ENCODE measurements at regions not wholly inside any gene's neighbourhood (a gene's known extent, or its start where the extent isn't known, plus 50 kb on each side); places are given as distances from the start of the nearest gene placed in this dataset.

- H3K27me3 ChIP-seq (ENCODE audit: control insufficient read depth in 4 of 4, insufficient read depth in 4 of 4, low read length in 3 of 4): no peaks in the 10 kb centered on the region
- no peak overlapping the region for H3K27ac ChIP-seq (ENCODE audit: low read depth in 1 of 2, low read length in 2 of 2)
- 85% methylated on average over 3 of the region's 3 CpGs for WGBS
- H3K4me1 ChIP-seq (ENCODE audit: control insufficient read depth in 4 of 4, insufficient read depth in 4 of 4, low read length in 3 of 4): no peaks in the 10 kb centered on the region
- no peaks in the 10 kb centered on the region for H3K9me3 ChIP-seq (ENCODE audit: control insufficient read depth in 4 of 4, low read length in 3 of 4)
- no peak overlapping the region for H3K4me3 ChIP-seq (ENCODE audit: low read depth in 1 of 3, low read length in 3 of 3)
- no peak for DNase-seq (ENCODE audit: low spot score)
- TF ChIP-seq YY1 (IDR thresholded peaks at IDR 0.05) (no peak), FOXA2 (IDR thresholded peaks at IDR 0.05) (no peak), FOXA1 (IDR thresholded peaks at IDR 0.05) (no peak), SP1 (IDR thresholded peaks at IDR 0.05) (no peak), RAD21 (IDR thresholded peaks at IDR 0.05) (no peak), RXRA (IDR thresholded peaks at IDR 0.05) (no peak), JUND (IDR thresholded peaks at IDR 0.05) (no peak), HNF4A (conservative IDR thresholded peaks at IDR 0.05) (no peak), EGR1 (IDR thresholded peaks at IDR 0.05; ENCODE audit: low read depth in 2 of 2) (no peak), CTCF (IDR thresholded peaks at IDR 0.05; ENCODE audit: low read depth, low read length, missing input control) (no peak), ATF3 (IDR thresholded peaks at IDR 0.05) (no peak), TAF1 (conservative IDR thresholded peaks at IDR 0.05) (no peak), HNF4G (IDR thresholded peaks at IDR 0.05) (no peak), NR2F2 (IDR thresholded peaks at IDR 0.05) (no peak)
- TF ChIP-seq, protein P1, sequence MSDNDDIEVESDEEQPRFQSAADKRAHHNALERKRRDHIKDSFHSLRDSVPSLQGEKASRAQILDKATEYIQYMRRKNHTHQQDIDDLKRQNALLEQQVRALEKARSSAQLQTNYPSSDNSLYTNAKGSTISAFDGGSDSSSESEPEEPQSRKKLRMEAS (IDR thresholded peaks at IDR 0.05): no peak
- TF ChIP-seq, protein P2, sequence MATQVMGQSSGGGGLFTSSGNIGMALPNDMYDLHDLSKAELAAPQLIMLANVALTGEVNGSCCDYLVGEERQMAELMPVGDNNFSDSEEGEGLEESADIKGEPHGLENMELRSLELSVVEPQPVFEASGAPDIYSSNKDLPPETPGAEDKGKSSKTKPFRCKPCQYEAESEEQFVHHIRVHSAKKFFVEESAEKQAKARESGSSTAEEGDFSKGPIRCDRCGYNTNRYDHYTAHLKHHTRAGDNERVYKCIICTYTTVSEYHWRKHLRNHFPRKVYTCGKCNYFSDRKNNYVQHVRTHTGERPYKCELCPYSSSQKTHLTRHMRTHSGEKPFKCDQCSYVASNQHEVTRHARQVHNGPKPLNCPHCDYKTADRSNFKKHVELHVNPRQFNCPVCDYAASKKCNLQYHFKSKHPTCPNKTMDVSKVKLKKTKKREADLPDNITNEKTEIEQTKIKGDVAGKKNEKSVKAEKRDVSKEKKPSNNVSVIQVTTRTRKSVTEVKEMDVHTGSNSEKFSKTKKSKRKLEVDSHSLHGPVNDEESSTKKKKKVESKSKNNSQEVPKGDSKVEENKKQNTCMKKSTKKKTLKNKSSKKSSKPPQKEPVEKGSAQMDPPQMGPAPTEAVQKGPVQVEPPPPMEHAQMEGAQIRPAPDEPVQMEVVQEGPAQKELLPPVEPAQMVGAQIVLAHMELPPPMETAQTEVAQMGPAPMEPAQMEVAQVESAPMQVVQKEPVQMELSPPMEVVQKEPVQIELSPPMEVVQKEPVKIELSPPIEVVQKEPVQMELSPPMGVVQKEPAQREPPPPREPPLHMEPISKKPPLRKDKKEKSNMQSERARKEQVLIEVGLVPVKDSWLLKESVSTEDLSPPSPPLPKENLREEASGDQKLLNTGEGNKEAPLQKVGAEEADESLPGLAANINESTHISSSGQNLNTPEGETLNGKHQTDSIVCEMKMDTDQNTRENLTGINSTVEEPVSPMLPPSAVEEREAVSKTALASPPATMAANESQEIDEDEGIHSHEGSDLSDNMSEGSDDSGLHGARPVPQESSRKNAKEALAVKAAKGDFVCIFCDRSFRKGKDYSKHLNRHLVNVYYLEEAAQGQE (IDR thresholded peaks at IDR 0.05): no peak
- TF ChIP-seq, protein P3, sequence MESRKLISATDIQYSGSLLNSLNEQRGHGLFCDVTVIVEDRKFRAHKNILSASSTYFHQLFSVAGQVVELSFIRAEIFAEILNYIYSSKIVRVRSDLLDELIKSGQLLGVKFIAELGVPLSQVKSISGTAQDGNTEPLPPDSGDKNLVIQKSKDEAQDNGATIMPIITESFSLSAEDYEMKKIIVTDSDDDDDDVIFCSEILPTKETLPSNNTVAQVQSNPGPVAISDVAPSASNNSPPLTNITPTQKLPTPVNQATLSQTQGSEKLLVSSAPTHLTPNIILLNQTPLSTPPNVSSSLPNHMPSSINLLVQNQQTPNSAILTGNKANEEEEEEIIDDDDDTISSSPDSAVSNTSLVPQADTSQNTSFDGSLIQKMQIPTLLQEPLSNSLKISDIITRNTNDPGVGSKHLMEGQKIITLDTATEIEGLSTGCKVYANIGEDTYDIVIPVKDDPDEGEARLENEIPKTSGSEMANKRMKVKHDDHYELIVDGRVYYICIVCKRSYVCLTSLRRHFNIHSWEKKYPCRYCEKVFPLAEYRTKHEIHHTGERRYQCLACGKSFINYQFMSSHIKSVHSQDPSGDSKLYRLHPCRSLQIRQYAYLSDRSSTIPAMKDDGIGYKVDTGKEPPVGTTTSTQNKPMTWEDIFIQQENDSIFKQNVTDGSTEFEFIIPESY (IDR thresholded peaks at IDR 0.05): no peak
- H3K36me3 ChIP-seq (ENCODE audit: control insufficient read depth in 4 of 4, insufficient read depth in 3 of 4, low read depth in 1 of 4, low read length in 3 of 4): no peaks in the 10 kb centered on the region
- H3K9ac ChIP-seq (ENCODE audit: low read depth in 1 of 2, low read length in 2 of 2): no peak overlapping the region
Observed at GRCh38 chrX:69073721-69074120, 91.5 kb downstream of the PJA1 start.

DNA sequence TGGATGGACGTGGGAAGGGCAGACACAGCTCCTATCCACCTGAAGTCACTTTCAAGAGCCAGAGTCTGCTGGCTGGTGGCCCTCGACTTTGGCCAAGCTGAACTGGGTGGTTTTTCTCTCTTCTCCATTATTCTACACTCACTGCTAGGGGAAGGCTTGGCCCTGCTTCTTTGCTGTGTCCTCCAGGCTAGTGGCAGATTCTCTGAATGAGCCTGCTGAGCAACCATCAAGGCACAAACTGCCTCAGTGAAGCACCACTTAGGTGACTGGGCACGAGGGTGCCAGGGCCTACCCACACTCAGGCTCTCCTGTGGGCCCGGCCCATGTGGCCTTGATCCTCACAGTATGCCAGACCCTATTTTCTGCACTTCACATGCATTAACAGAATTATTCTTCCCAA is 92.0 kb downstream of the PJA1 start:
- H3K4me3 ChIP-seq (ENCODE audit: low read depth in 1 of 3, low read length in 3 of 3): no peak overlapping the region
- 90% methylated on average over 4 of the region's 4 CpGs for WGBS
- H3K27me3 ChIP-seq (ENCODE audit: control insufficient read depth in 4 of 4, insufficient read depth in 4 of 4, low read length in 3 of 4): no peaks in the 10 kb centered on the region
- no peaks in the 10 kb centered on the region for H3K36me3 ChIP-seq (ENCODE audit: control insufficient read depth in 4 of 4, insufficient read depth in 3 of 4, low read depth in 1 of 4, low read length in 3 of 4)
- H3K9ac ChIP-seq (ENCODE audit: low read depth in 1 of 2, low read length in 2 of 2): no peak overlapping the region
- no peak for DNase-seq (ENCODE audit: low spot score)
- H3K27ac ChIP-seq (ENCODE audit: low read depth in 1 of 2, low read length in 2 of 2): no peak overlapping the region
- H3K4me1 ChIP-seq (ENCODE audit: control insufficient read depth in 4 of 4, insufficient read depth in 4 of 4, low read length in 3 of 4): no peaks in the 10 kb centered on the region
- no peaks in the 10 kb centered on the region for H3K9me3 ChIP-seq (ENCODE audit: control insufficient read depth in 4 of 4, low read length in 3 of 4)
- no peak for TF ChIP-seq CTCF (IDR thresholded peaks at IDR 0.05; ENCODE audit: low read depth, low read length, missing input control)
- no peak for TF ChIP-seq ATF3 (IDR thresholded peaks at IDR 0.05)
- TF ChIP-seq FOXA2 (IDR thresholded peaks at IDR 0.05): no peak
- TF ChIP-seq FOXA1 (IDR thresholded peaks at IDR 0.05): no peak
- TF ChIP-seq YY1 (IDR thresholded peaks at IDR 0.05): no peak
- TF ChIP-seq, protein P1 (IDR thresholded peaks at IDR 0.05): no peak
- TF ChIP-seq, protein P3 (IDR thresholded peaks at IDR 0.05): no peak
- TF ChIP-seq JUND (IDR thresholded peaks at IDR 0.05): no peak
- TF ChIP-seq RXRA (IDR thresholded peaks at IDR 0.05): no peak
- TF ChIP-seq HNF4G (IDR thresholded peaks at IDR 0.05): no peak
- TF ChIP-seq RAD21 (IDR thresholded peaks at IDR 0.05): no peak
- no peak for TF ChIP-seq SP1 (IDR thresholded peaks at IDR 0.05)
- no peak for TF ChIP-seq HNF4A (conservative IDR thresholded peaks at IDR 0.05)
- TF ChIP-seq GABPA (IDR thresholded peaks at IDR 0.05 in 1 of 2, conservative IDR thresholded peaks at IDR 0.05 in 1 of 2): no peak
- TF ChIP-seq TAF1 (conservative IDR thresholded peaks at IDR 0.05): no peak

All from liver (tissue), 8 donors.